HG03039 (cell line): ENCODE measurements at regions not wholly inside any gene's neighbourhood (a gene's known extent, or its start where the extent isn't known, plus 50 kb on each side); places are given as distances from the start of the nearest gene placed in this dataset.
"Not testable (repeated sequence)": the region's sequence is repeated elsewhere in the genome, so short reads cannot be mapped to it uniquely, and the experiment has no call there.

ENCODE experiments used
- ATAC-seq: cut with Tn5 transposase; IDR thresholded peaks from one replicate; pipeline ENCODE4 v1.9.1; 2021; ENCODE audit warnings: mild to moderate bottlenecking, moderate library complexity; ENCODE audit not compliant: unreplicated experiment

- ATAC-seq: not testable (repeated sequence)
These were observed 2565.3 kb upstream of the TPTE start for GRCh38 chr21:7956074-7956452.

GRCh38 chr21:7956998-7957712 lies 2564.2 kb upstream of the TPTE start:
- ATAC-seq: not testable (repeated sequence)

- no peak for ATAC-seq
These were observed 2563.7 kb upstream of the TPTE start for GRCh38 chr21:7957713-7958064.
